ENCODE measurements at regions not wholly inside any gene's neighbourhood (a gene's known extent, or its start where the extent isn't known, plus 50 kb on each side); places are given as distances from the start of the nearest gene placed in this dataset.
"Not testable (repeated sequence)": the region's sequence is repeated elsewhere in the genome, so short reads cannot be mapped to it uniquely, and the experiment has no call there.

DNA sequence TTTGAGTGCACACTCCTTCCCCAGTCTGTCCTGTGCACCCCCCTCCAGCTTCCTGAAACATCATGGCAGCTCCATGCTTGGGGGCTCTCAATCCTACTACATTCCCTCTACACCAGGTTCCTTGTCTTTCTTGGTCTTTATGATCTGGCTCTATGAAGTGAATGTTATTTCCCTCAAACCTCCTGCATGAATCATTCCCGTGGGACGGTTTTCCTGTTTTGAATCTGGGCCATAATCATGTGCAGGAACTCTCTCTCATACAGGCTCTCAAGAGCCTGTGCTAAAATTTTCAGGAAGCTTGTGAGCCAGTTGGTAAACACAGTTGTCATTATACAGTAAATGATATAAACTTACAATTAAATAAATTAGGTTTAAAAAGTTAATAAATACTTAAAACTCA is 89.8 kb upstream of the KCNE2 start:
- DNase-seq = no peak

DNA sequence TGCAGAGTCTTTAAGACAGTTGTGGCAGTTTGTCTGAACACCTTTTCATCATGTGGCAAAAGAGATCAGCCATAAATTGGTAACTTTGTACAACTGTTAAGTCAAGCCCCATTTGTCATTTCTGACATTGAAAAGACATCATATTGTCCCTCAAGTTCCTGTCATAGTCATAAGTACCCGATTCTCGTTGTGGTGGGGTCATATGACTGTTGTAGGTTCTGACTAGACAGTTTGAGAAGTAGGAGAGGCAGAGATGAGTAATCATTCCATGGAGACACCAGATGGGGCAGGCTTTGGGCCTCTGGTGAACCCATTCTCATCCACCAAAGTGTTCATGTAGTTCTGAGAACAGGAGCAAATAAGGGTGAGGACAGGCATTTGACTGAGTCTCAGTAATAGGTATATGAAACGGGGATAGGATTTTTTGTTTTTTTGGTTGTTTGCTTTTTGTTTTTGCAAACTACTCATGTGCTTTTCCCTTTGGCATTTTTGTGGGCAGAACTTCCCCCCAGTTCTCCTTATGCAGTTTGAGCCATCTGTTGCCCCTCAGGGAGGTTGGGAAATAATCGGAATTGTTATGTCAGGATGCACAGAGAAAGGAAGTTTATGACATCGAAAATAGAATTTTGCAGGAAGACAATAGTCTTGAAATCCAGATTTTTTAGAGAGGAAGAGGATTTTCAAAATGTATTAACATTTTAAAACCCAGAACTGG is 86.9 kb upstream of the KCNE2 start:
- DNase-seq = no peak

DNA sequence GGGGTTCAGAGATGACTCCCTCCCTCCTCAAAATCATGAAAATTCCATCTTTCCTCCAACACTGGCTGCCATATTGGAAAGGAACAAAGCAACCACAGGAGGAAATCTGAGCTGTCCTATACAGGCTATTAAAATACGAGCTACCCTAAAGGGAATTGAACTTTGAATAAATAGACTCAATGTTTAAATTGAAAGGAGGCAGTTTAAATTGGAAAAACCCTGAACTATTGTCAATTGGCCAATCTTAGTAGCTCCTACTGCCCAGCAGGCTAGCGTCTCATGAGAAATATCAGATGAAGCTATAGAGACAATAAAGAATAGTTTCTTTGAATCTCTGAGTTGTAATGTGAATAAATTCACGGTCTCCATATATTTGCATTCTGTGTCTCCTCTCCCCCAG is 85.4 kb upstream of the KCNE2 start:
- DNase-seq = no peak

DNA sequence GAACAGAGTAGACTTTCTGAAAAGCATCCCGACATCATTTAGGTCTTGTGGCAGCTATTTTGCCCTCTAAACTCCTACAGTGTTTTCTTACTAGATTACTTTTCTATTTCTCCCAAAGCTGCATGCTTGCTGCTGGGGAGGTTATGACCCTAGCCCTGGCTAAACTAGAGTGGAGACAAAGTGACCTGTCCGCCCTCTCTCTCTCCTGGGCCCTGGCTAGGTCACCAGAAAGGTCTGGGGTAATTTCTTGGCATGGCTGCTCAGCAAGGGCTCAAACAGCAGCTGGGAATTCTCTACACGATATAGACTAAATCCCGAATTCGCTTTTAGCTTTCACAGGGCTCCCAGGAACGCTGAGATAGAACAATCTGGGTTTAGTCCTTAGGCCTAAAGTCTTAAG is 84.5 kb upstream of the KCNE2 start:
- DNase-seq = no peak

DNA sequence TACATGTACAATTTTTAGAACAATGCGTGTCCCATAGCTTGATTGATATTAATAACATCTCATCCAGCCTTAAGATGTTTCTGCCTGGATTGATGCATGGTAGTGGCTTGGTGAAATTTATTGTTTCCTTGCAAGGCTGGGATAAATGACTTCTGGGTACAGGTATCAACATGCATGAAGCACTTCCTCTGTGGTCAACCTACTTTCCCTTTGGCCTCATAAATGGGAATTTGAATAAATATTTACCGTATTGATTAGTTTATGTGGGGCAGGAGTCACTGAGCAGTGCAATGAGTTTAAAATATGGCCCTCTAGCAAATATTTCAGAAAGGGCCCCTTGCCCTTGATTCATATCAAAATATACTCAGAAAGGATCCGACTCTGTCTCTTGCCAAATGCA is 83.9 kb upstream of the KCNE2 start:
- DNase-seq = no peak

- DNase-seq = no peak
Observed at GRCh38 chr21:34280389-34280795, 83.4 kb upstream of the KCNE2 start.

GRCh38 chr21:34280959-34281358 is 82.8 kb upstream of the KCNE2 start:
- DNase-seq = no peak

DNA sequence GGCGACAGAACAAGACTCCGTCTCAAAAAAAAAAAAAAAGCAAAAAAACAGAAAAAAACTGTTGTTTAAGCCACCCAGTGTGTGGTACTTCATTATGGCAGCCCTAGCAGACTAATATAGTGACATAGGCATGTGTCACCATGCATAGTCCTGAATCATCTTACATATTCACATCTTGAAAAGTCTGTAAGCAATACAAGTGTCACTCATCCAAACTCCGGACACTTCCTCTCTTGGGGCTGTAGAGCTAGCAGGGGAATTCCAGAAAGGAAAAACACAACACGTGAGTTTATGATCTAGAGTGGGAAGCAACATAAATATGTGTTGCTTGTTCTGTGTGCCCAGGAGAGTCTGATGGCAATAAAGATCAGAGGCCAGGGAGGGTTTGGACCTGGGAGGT is 81.6 kb upstream of the KCNE2 start:
- DNase-seq = no peak

GRCh38 chr21:34284666-34285065 is 79.1 kb upstream of the KCNE2 start:
- DNase-seq = no peak

DNA sequence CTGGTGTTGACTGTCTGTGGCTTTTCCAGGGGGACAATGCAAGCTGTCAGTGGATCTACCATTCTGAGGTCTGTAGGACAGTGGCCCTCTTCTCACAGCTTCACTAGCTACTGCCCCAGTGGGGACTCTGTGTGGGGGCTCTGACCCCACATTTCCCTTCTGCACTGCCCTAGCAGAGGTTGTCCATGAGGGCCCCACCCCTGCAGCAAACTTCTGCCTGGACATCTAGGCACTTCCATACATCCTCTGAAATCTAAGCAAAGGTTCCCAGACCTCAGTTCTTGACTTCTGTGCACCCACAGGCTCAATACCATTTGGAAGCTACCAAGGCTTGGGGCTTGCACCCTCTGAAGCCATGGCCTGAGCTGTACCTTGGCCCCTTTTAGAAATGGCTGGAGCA is 75.8 kb upstream of the KCNE2 start:
- not testable (repeated sequence) for DNase-seq

DNA sequence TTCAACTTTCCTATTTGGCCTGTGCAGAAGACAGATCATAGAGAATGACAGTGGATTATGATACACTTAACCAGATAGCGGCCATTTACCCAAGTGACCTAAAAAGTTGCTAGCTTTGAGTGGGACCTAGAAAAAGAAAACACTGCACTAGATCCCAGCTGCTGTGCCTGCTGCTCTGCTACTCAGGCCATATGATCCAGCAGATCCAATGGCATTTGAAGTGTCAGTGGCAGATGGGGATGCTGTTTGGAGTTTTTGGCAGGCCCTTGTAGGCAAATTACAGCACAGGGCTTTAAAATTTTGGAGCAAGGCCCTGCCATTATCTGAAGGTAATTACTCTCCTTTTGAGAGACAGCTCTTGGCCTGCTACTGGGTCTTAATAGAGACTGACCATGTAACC is 74.0 kb upstream of the KCNE2 start:
- DNase-seq = no peak

DNA sequence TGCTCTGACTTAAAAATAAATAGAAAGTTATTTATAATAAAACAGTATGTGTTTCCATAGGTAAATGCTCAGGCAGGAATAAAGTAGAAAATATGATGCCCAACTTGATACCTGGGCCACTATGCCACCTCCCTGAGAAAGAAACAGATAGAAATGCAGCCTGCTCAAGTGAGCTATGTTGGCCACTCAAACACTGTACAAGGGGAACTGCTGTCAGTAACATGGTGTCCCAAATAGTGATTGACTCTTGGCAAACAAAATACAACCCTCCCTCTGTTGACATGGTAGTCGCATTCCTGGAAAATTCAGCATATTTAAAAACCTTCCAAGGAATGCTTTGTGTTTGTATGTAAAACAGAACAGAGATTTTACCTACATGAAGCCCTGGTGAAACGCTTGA is 66.9 kb upstream of the KCNE2 start:
- no peak for DNase-seq

GRCh38 chr21:34298534-34299167 is 65.2 kb upstream of the KCNE2 start:
- no peak for DNase-seq

- DNase-seq = no peak
Observed at GRCh38 chr21:34299168-34299539, 64.7 kb upstream of the KCNE2 start.

DNA sequence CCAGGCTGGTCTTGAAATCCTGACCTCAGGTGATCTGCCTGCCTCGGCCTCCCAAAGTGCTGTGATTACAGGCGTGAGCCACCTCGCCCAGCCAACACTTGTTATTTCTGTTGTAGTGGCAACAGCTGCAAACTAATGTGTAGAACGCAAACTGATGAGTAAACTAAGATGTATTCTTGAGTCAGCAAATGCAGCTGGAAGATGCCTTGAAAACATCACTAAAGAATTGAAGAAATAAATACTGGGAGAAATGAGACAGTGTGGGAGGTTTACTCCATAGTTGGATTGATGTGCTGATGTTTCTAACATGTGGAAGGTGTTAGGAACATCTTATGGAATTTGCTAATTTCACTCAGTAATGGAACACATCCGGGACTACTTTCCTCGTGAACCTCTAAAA is 61.3 kb upstream of the KCNE2 start:
- DNase-seq = no peak

DNA sequence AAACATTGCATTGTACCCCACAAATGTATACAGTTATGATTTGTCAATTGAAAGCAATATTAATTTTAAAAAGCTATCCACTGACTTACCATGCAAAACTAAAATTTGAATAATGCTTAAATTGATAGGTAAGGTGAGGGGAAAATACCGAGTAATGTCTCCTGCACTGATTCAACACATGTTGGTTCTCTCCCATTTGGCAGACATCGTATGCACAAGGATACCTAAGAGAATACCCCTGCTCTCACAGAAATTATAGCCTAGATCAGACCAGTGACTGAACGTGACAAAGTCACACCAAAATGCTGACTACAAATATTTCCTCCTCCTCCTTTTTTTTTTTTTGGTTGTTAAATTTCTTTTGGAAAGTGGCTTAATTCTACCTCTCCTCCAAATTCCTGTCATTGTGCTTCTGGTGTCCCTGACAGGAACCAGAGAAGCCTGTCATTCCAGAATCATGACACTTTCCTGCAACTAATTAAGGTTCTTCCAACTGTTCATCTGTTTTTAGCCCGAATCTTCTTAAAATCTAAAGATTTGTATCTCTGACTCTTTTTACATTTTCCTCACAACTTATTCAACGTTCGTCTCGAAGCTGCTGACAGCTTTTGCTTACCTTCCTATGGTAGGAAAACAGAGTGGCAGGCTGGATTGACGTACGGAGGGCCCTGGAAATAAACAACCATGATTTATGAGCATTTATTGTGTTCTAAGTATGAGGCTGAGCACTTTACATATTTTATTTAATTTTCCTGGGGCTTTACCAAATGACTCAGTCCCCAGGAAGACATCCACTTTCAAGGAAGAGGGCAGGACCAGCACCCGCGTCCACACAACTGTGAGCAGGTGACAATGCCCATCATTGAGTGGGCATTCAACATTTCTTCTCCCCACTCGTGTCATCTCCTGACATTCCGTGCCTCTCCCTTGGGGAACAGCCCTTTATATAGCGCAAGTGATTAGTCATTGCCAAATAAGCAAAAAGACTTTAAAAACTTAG is 57.9 kb upstream of the KCNE2 start:
- DNase-seq = no peak

DNA sequence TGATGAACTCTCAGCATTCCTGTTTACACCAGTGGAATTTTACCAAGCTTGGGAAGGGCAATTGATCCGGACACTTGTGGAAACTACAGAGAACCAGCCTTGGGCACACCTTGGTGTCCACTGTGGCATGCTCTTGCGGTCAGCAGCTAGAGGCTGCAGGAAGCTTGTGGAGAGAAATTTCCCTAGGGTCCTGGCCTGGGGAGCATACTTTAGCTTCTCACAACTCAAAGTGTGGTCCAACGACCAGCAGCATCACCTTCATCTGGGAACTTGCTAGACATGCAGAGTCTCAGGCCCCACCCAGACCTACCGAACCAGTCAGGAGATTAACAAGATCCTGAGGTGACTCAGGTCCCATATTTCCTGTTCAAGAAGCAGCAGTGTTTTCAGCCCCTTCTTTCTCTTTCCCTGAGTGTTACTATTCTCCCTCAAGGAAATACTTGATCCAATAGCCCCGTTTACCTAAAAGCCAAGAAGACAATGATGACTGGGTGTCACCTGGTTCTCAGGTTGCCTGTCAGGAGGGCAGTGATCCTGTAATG is 55.7 kb upstream of the KCNE2 start:
- DNase-seq = no peak

DNA sequence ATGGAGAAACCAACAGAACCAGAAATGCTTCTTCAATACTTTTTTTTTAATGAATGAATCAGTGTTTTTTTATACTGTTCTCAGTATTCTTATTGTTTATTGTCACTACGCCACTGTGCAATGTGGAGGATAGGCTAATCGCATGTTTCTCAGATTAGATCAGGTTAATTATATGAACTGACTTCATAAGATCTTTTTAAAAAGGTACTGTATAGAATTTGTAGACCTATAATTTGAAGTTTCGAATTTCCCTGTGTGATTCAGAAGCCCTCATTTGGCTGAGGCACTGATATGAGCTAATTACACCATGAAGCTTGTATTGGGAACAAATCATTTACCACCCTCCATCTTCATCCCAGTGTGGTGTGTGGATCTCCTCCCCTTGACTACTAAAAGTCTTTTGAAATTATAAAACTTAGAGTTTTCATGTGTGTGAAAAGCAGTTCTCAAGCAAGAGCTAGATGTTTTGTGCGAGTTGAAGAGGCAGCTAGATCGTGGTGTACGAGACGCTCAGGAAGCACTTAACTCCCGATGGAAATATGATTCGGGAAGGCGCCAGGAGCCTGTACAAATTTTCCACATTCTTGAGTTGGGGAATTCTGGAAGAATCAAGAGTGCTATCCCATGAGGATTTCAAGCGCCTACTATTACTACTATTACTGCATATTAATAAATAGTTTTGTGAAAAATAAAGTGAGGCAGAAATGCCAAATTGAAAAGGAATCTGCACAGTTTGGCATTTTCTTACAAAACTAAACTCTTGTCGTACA is 52.1 kb upstream of the KCNE2 start:
- DNase-seq = no peak

DNA sequence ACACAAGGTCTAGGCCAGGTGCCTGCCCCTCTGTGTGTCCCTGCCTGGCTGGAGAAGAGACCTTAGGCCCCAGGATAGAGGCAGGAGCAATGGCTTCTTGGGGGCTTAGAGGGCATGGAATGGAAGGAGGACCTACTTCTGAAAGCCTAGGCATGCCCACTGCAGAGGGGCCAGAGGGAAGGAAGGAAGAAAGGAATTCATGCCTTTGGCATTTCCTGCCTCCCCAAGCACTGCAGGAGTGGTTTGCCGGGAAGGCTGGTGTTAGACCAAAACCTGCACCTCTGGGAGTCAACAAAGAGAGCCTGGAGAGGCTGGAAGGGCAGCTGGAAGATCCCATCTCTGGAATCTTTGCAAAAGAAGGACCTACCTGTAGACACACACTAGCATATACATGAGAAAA is 50.7 kb upstream of the KCNE2 start:
- no peak for DNase-seq
